Type B pancreatic cell (in vitro differentiated cells): ENCODE measurements at regions not wholly inside any gene's neighbourhood (a gene's known extent, or its start where the extent isn't known, plus 50 kb on each side); places are given as distances from the start of the nearest gene placed in this dataset.

ENCODE experiments used
- DNase-seq: peaks from one replicate; pipeline ENCODE4 v3.0.0; 2021; ENCODE audit warnings: mixed read lengths; ENCODE audit not compliant: unreplicated experiment; ENCODE audit errors: extremely low spot score
- H3K27ac Mint-ChIP-seq: 2 replicates; pipeline ENCODE4 v1.8.0; 2021; ENCODE audit warnings: mild to moderate bottlenecking, mixed read lengths
- H3K27me3 Mint-ChIP-seq: 2 replicates; pipeline ENCODE4 v1.8.0; 2021; ENCODE audit warnings: mixed read lengths
- H3K36me3 Mint-ChIP-seq: 2 replicates; pipeline ENCODE4 v1.8.0; 2021; ENCODE audit warnings: mixed read lengths
- H3K4me1 Mint-ChIP-seq: one replicate; pipeline ENCODE4 v1.8.0; 2021; ENCODE audit warnings: mixed read lengths; ENCODE audit not compliant: unreplicated experiment
- H3K4me3 Mint-ChIP-seq: 2 replicates; pipeline ENCODE4 v1.8.0; 2021; ENCODE audit warnings: mild to moderate bottlenecking, mixed read lengths
- H3K9me3 Mint-ChIP-seq: 2 replicates; pipeline ENCODE4 v1.8.0; 2021; ENCODE audit warnings: mixed read lengths
- CTCF ChIP-seq: fragments of 200-600 bp; sonication (generic); conservative IDR thresholded peaks from 2 replicates; pipeline ENCODE4 v1.5.0; 2021; ENCODE audit warnings: antibody characterized with exemption, mild to moderate bottlenecking

GRCh38 chr13:40470660-40471059, 195.8 kb downstream of the FOXO1 start:
- H3K27ac Mint-ChIP-seq = no peak overlapping the region
- H3K4me1 Mint-ChIP-seq = peaks cover 6% of the 10 kb centered on the region
- no peak overlapping the region for H3K4me3 Mint-ChIP-seq
- no peak for DNase-seq
- no peaks in the 10 kb centered on the region for H3K9me3 Mint-ChIP-seq
- no peaks in the 10 kb centered on the region for H3K27me3 Mint-ChIP-seq
- peaks cover 4% of the 10 kb centered on the region for H3K36me3 Mint-ChIP-seq
- TF ChIP-seq CTCF = no peak

GRCh38 chr13:40471076-40471475, 195.4 kb downstream of the FOXO1 start:
- H3K27ac Mint-ChIP-seq = no peak overlapping the region
- peaks cover 6% of the 10 kb centered on the region for H3K4me1 Mint-ChIP-seq
- no peak overlapping the region for H3K4me3 Mint-ChIP-seq
- H3K36me3 Mint-ChIP-seq = peaks cover 4% of the 10 kb centered on the region
- DNase-seq = no peak
- no peaks in the 10 kb centered on the region for H3K9me3 Mint-ChIP-seq
- TF ChIP-seq CTCF = no peak
- no peaks in the 10 kb centered on the region for H3K27me3 Mint-ChIP-seq

- Mint-ChIP-seq H3K27ac (no peak overlapping the region), H3K4me3 (no peak overlapping the region), H3K27me3 (no peaks in the 10 kb centered on the region), H3K4me1 (peaks cover 13% of the 10 kb centered on the region), H3K36me3 (peaks cover 4% of the 10 kb centered on the region), H3K9me3 (no peaks in the 10 kb centered on the region)
- no peak for DNase-seq
- TF ChIP-seq CTCF = no peak
Observed at GRCh38 chr13:40471911-40472310, 194.5 kb downstream of the FOXO1 start.

GRCh38 chr13:40472427-40473220, 193.8 kb downstream of the FOXO1 start:
- no peak for TF ChIP-seq CTCF
- no peak for DNase-seq
- H3K4me3 Mint-ChIP-seq = no peak overlapping the region
- H3K9me3 Mint-ChIP-seq = no peaks in the 10 kb centered on the region
- no peaks in the 10 kb centered on the region for H3K27me3 Mint-ChIP-seq
- H3K36me3 Mint-ChIP-seq = peaks cover 4% of the 10 kb centered on the region
- no peak overlapping the region for H3K27ac Mint-ChIP-seq
- peaks cover 16% of the 10 kb centered on the region for H3K4me1 Mint-ChIP-seq

GRCh38 chr13:40475617-40476016, 190.8 kb downstream of the FOXO1 start:
- Mint-ChIP-seq H3K27me3 (no peaks in the 10 kb centered on the region), H3K4me3 (no peak overlapping the region), H3K36me3 (no peaks in the 10 kb centered on the region), H3K4me1 (peaks cover 19% of the 10 kb centered on the region), H3K27ac (no peak overlapping the region), H3K9me3 (no peaks in the 10 kb centered on the region)
- DNase-seq = no peak
- TF ChIP-seq CTCF = no peak
